IMR-90 (cell line): ENCODE measurements at regions not wholly inside any gene's neighbourhood (a gene's known extent, or its start where the extent isn't known, plus 50 kb on each side); places are given as distances from the start of the nearest gene placed in this dataset.

Experiments
- BHLHE40 ChIP-seq: fragments of 150-350 bp; IDR thresholded peaks from 2 replicates; pipeline ENCODE4 v1.6.1; 2016; ENCODE audit warnings: mild to moderate bottlenecking, low read depth, low read length
- CTCF ChIP-seq: conservative IDR thresholded peaks from 2 replicates; pipeline ENCODE4 v1.5.1; 2012; ENCODE audit warnings: mild to moderate bottlenecking, low read depth, low read length, improper control_type of control experiment
- ELK1 ChIP-seq: fragments of 150-350 bp; IDR thresholded peaks from 2 replicates; pipeline ENCODE4 v1.6.1; 2016; ENCODE audit warnings: low read depth, mild to moderate bottlenecking, low read length, moderate library complexity, borderline replicate concordance
- MAFK ChIP-seq: IDR thresholded peaks from 2 replicates; pipeline ENCODE4 v1.6.1; 2012; ENCODE audit warnings: low read depth, low read length, improper control_type of control experiment
- POLR2A ChIP-seq: IDR thresholded peaks from 2 replicates; pipeline ENCODE4 v1.6.1; 2012; ENCODE audit warnings: mild to moderate bottlenecking, low read depth, low read length
- RCOR1 ChIP-seq: IDR thresholded peaks from 2 replicates; pipeline ENCODE4 v1.6.1; 2012; ENCODE audit warnings: mild to moderate bottlenecking, low read length, improper control_type of control experiment; ENCODE audit not compliant: insufficient replicate concordance
- SMC3 ChIP-seq: fragments of 150-350 bp; IDR thresholded peaks from 2 replicates; pipeline ENCODE4 v1.6.1; 2016; ENCODE audit warnings: low read depth, mild to moderate bottlenecking, antibody characterized with exemption, low read length, moderate library complexity

DNA sequence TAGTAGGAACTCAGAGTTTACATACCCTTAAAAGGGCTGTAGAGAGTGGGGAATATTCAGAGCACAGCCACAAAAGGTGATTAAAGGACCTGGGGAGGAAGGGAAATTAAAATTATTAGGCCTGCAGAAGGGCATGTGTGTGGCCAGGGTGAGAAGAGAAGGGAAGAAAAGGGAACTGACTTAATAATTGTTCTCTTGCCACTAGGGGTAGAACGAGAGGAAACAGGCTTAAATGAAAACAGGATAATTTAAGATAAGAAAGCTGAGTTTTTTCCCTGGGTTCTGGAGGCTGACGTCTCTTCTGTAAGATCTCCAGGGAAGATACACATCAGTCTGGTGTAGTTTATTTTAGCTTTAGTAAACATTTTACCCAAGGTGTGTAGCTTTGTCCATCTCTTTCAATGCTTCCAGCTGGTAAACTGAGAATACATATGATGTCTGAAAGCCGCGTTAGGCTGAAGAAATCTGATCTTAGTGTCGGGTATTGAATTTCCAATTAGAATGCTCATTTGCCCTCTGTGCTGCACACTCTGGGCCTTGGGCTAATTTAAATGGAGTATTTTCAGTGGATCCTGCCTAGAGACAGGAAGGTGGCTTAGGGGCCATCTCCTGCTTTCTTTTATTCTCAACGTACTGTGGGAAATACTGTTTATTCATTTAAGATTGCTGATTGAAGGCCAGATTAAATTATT, 416.8 kb downstream of the TMEM38B start:
- TF ChIP-seq CTCF, result no peak
- no peak for TF ChIP-seq POLR2A
- no peak for TF ChIP-seq SMC3
- TF ChIP-seq RCOR1, result no peak
- no peak for TF ChIP-seq ELK1
- no peak for TF ChIP-seq MAFK
- TF ChIP-seq BHLHE40, result no peak
